ENCODE measurements at regions not wholly inside any gene's neighbourhood (a gene's known extent, or its start where the extent isn't known, plus 50 kb on each side); places are given as distances from the start of the nearest gene placed in this dataset.
A peak's percentile ranks its signal among the peaks of the same experiment; 100 is the strongest.
"Not testable (repeated sequence)": the region's sequence is repeated elsewhere in the genome, so short reads cannot be mapped to it uniquely, and the experiment has no call there.

GRCh38 chr14:44625098-44625497, 118.0 kb upstream of the FSCB start:
- DNase-seq (ENCODE audit: low read depth in 4 of 4, low spot score in 3 of 4), result no peak

GRCh38 chr14:44620121-44621019, 113.3 kb upstream of the FSCB start:
- peak in 1 of 4 donors; percentile 11 for DNase-seq (ENCODE audit: low read depth in 4 of 4, low spot score in 3 of 4)

GRCh38 chr14:44616204-44616603, 109.1 kb upstream of the FSCB start:
- no peak for DNase-seq (ENCODE audit: low read depth in 4 of 4, low spot score in 3 of 4)

GRCh38 chr14:44613061-44613712, 106.1 kb upstream of the FSCB start:
- no peak for DNase-seq (ENCODE audit: low read depth in 4 of 4, low spot score in 3 of 4)

GRCh38 chr14:44612002-44612401, 104.9 kb upstream of the FSCB start:
- DNase-seq (ENCODE audit: low read depth in 4 of 4, low spot score in 3 of 4), result no peak

GRCh38 chr14:44609876-44610510, 102.9 kb upstream of the FSCB start:
- no peak for DNase-seq (ENCODE audit: low read depth in 4 of 4, low spot score in 3 of 4)

GRCh38 chr14:44609201-44609600, 102.1 kb upstream of the FSCB start:
- no peak for DNase-seq (ENCODE audit: low read depth in 4 of 4, low spot score in 3 of 4)

GRCh38 chr14:44607701-44608100, 100.6 kb upstream of the FSCB start:
- no peak for DNase-seq (ENCODE audit: low read depth in 4 of 4, low spot score in 3 of 4)

GRCh38 chr14:44606576-44606975, 99.5 kb upstream of the FSCB start:
- no peak for DNase-seq (ENCODE audit: low read depth in 4 of 4, low spot score in 3 of 4)

GRCh38 chr14:44601266-44601665, 94.2 kb upstream of the FSCB start:
- DNase-seq (ENCODE audit: low read depth in 4 of 4, low spot score in 3 of 4), result not testable (repeated sequence)

GRCh38 chr14:44589180-44589579, 82.1 kb upstream of the FSCB start:
- DNase-seq (ENCODE audit: low read depth in 4 of 4, low spot score in 3 of 4), result no peak

- DNase-seq (ENCODE audit: low read depth in 4 of 4, low spot score in 3 of 4), result no peak
Observed at GRCh38 chr14:44586910-44587309, 79.8 kb upstream of the FSCB start.

- no peak for DNase-seq (ENCODE audit: low read depth in 4 of 4, low spot score in 3 of 4)
Observed at GRCh38 chr14:44576356-44576755, 69.3 kb upstream of the FSCB start.

GRCh38 chr14:44567997-44568396, 60.9 kb upstream of the FSCB start:
- DNase-seq (ENCODE audit: low read depth in 4 of 4, low spot score in 3 of 4), result no peak

- DNase-seq (ENCODE audit: low read depth in 4 of 4, low spot score in 3 of 4), result no peak
Observed at GRCh38 chr14:44565968-44566367, 58.9 kb upstream of the FSCB start.

GRCh38 chr14:44564908-44565307, 57.8 kb upstream of the FSCB start:
- DNase-seq (ENCODE audit: low read depth in 4 of 4, low spot score in 3 of 4), result no peak

Measured in left renal pelvis (tissue), 4 donors.